Hematopoietic multipotent progenitor cell treated with erythropoietin and hydrocortisone succinate and interleukin-3 and kit ligand, for 6 days (in vitro differentiated cells): ENCODE measurements at regions not wholly inside any gene's neighbourhood (a gene's known extent, or its start where the extent isn't known, plus 50 kb on each side); places are given as distances from the start of the nearest gene placed in this dataset.
"Not testable (repeated sequence)": the region's sequence is repeated elsewhere in the genome, so short reads cannot be mapped to it uniquely, and the experiment has no call there.

Experiments used
- DNase-seq: peaks from one replicate; pipeline ENCODE4 v3.0.0-alpha.2; 2015

GRCh38 chr11:67759321-67759720 is 84.9 kb upstream of the ALDH3B2 start:
- DNase-seq: not testable (repeated sequence)

- DNase-seq: not testable (repeated sequence)
These were observed 84.0 kb upstream of the ALDH3B2 start for GRCh38 chr11:67758467-67758866.

- not testable (repeated sequence) for DNase-seq
These were observed 83.6 kb upstream of the ALDH3B2 start for GRCh38 chr11:67758009-67758408.

GRCh38 chr11:67753820-67754219 is 79.4 kb upstream of the ALDH3B2 start:
- not testable (repeated sequence) for DNase-seq

GRCh38 chr11:67745181-67745726 is 70.8 kb upstream of the ALDH3B2 start:
- no peak for DNase-seq

- not testable (repeated sequence) for DNase-seq
These were observed 69.8 kb upstream of the ALDH3B2 start for GRCh38 chr11:67744231-67744630.

- not testable (repeated sequence) for DNase-seq
These were observed 63.8 kb upstream of the ALDH3B2 start for GRCh38 chr11:67738231-67738630.

- DNase-seq: not testable (repeated sequence)
These were observed 63.2 kb upstream of the ALDH3B2 start for GRCh38 chr11:67737562-67738080.

- peak; percentile 47 for DNase-seq
These were observed 57.8 kb upstream of the ALDH3B2 start for GRCh38 chr11:67732045-67732787.

- peak; percentile 2 for DNase-seq
These were observed 57.2 kb upstream of the ALDH3B2 start for GRCh38 chr11:67731583-67731982.

GRCh38 chr11:67728163-67728571 is 53.7 kb upstream of the ALDH3B2 start:
- DNase-seq: not testable (repeated sequence)

- not testable (repeated sequence) for DNase-seq
These were observed 52.9 kb upstream of the ALDH3B2 start for GRCh38 chr11:67727066-67728040.
